Testis (tissue), 2 donors: ENCODE measurements at regions not wholly inside any gene's neighbourhood (a gene's known extent, or its start where the extent isn't known, plus 50 kb on each side); places are given as distances from the start of the nearest gene placed in this dataset.
"Not testable (repeated sequence)": the region's sequence is repeated elsewhere in the genome, so short reads cannot be mapped to it uniquely, and the experiment has no call there.

Source experiments
- DNase-seq: peaks from one replicate; pipeline ENCODE4 v3.0.0-alpha.2; 2019
- H3K27ac ChIP-seq, 2 donors: fragments of 200-600 bp; sonication (generic); one replicate each; pipeline ENCODE4 v1.5.1; 2019
- H3K27me3 ChIP-seq: fragments of 200-600 bp; sonication (generic); one replicate; pipeline ENCODE4 v1.5.1; 2019
- H3K36me3 ChIP-seq: fragments of 200-600 bp; sonication (generic); one replicate; pipeline ENCODE4 v1.5.1; 2017; ENCODE audit warnings: low read depth; ENCODE audit errors: missing control alignments
- H3K4me1 ChIP-seq: fragments of 200-600 bp; sonication (generic); one replicate; pipeline ENCODE4 v1.5.1; 2019
- H3K4me3 ChIP-seq, 2 donors: fragments of 200-600 bp; sonication (generic); one replicate each; pipeline ENCODE4 v1.5.1; 2017 to 2019
- H3K9me3 ChIP-seq: fragments of 200-600 bp; sonication (generic); one replicate; pipeline ENCODE4 v1.5.1; 2017
- POLR2A ChIP-seq: fragments of 450-650 bp; IDR thresholded peaks from one replicate; pipeline ENCODE4 v1.6.1; 2017; ENCODE audit warnings: antibody characterized with exemption, mild to moderate bottlenecking, moderate library complexity
- WGBS, 2 donors: methylation state at CpG; one replicate each; pipeline ENCODE4 v1.1.5; 2018; 5-methylcytosine and 5-hydroxymethylcytosine counted together
- intact Hi-C: fragments of 100-400 bp; cut with DNase I; formaldehyde crosslinking; loops from one replicate; pipeline ENCODE4 v1.15.1; 2023; ENCODE audit warnings: low total_unique reads
- TF ChIP-seq, protein P1 (sequence below), 3 experiments: fragments of 450-650 bp in 2 of 3; fragments of 200-600 bp in 1 of 3; sonication (generic) in 1 of 3; IDR thresholded peaks; one replicate each; pipeline ENCODE4 v1.5.1; 2016 to 2019; ENCODE audit warnings: antibody characterized with exemption in 3 of 3, mild to moderate bottlenecking in 2 of 3, moderate library complexity in 1 of 3

DNA sequence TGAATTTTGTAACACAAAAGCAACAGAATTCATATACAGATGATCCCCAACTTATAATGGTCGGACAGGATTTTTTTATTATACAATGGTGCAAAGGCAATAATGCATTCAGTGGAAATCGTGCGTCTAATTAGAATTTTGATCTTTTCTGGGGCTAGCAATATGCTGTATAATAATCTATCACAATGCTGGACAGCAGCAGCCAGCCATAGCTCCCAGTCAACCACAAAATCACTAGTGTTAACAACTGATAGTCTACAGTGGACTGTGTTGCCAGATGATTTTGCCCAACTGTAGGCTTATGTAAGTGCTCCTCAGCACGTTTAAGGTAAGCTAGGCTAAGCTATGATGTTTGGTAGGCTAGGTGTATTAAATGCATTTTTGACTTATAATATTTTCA lies 399.0 kb upstream of the SLC39A10 start:
- H3K27ac ChIP-seq = no peak overlapping the region
- H3K4me3 ChIP-seq = no peak overlapping the region
- intact Hi-C loops = no loop called here
- no peaks in the 10 kb centered on the region for H3K27me3 ChIP-seq
- H3K36me3 ChIP-seq = no peaks in the 10 kb centered on the region
- no peaks in the 10 kb centered on the region for H3K9me3 ChIP-seq
- TF ChIP-seq, protein P1, sequence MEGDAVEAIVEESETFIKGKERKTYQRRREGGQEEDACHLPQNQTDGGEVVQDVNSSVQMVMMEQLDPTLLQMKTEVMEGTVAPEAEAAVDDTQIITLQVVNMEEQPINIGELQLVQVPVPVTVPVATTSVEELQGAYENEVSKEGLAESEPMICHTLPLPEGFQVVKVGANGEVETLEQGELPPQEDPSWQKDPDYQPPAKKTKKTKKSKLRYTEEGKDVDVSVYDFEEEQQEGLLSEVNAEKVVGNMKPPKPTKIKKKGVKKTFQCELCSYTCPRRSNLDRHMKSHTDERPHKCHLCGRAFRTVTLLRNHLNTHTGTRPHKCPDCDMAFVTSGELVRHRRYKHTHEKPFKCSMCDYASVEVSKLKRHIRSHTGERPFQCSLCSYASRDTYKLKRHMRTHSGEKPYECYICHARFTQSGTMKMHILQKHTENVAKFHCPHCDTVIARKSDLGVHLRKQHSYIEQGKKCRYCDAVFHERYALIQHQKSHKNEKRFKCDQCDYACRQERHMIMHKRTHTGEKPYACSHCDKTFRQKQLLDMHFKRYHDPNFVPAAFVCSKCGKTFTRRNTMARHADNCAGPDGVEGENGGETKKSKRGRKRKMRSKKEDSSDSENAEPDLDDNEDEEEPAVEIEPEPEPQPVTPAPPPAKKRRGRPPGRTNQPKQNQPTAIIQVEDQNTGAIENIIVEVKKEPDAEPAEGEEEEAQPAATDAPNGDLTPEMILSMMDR (IDR thresholded peaks at IDR 0.05) = no peak
- TF ChIP-seq POLR2A = no peak
- H3K4me1 ChIP-seq = no peaks in the 10 kb centered on the region
- no peak for DNase-seq
- 89 to 93% methylated on average over 4 of the region's 4 CpGs for WGBS, 2 donors

DNA sequence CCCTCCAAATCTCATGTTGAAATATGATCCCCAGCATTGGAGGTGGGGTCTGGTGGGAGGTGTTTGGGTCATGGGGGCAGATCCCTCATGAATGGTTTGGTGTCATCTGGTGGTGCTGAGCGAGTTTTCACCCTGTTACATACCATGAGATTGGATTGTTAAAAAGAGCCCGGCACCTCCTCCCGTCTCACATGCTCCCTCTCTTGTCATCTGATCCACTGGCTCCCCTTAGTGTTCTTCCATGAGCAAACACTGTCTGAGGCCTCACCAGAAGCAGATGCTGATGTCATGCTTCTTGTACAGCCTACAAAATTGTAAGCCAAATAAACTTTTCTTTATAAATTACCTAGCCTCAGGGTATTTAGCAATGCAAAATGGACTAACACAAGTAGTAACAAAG lies 405.0 kb upstream of the SLC39A10 start:
- H3K27ac ChIP-seq = no peak overlapping the region
- intact Hi-C loops = no loop called here
- TF ChIP-seq POLR2A = no peak
- TF ChIP-seq, protein P1 (IDR thresholded peaks at IDR 0.05) = no peak
- H3K27me3 ChIP-seq = no peaks in the 10 kb centered on the region
- no peaks in the 10 kb centered on the region for H3K4me1 ChIP-seq
- H3K4me3 ChIP-seq = no peak overlapping the region
- no peaks in the 10 kb centered on the region for H3K9me3 ChIP-seq
- 71 to 79% methylated on average over 3 of the region's 3 CpGs for WGBS, 2 donors
- H3K36me3 ChIP-seq = no peaks in the 10 kb centered on the region
- no peak for DNase-seq

DNA sequence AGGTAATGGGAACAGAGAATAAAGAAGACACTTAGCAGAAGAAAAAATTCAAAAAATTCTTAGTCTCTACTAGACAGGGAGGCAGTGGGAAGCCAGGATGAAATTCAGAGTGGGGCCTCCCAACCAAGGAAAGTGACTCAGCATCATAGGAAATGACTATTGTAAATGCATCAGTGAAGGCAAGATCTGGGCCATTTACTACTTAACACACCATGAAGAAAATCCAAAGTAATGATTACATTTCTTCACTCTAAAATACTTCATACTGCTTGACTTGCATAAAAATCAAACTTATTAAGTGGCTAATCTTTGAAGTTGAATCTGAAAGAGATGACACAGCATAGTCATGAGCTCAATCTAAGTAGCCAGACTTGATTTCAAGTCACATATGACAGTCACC lies 405.8 kb upstream of the SLC39A10 start:
- H3K27ac ChIP-seq = no peak overlapping the region
- no peaks in the 10 kb centered on the region for H3K27me3 ChIP-seq
- TF ChIP-seq, protein P1 (IDR thresholded peaks at IDR 0.05) = no peak
- intact Hi-C loops = no loop called here
- H3K36me3 ChIP-seq = no peaks in the 10 kb centered on the region
- no peak overlapping the region for H3K4me3 ChIP-seq
- H3K4me1 ChIP-seq = no peaks in the 10 kb centered on the region
- DNase-seq = no peak
- H3K9me3 ChIP-seq = no peaks in the 10 kb centered on the region

DNA sequence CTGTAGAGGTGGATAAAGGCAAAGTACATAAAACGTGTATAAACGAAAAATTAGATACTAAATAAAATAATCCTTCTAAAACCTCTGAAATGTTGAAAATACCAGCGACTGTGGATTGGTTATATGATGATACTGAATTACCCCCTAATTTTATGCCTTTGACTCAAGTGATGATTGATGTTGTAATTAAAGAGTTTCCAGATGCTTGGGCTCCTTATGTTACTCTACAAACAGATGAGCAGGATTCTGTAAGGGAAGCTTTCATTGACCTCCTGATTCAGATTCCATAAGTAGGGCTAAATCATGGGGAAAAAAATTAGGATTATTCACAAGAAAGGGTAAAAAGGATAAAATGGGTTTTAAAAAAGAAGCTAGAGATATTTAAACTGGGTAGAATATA lies 418.2 kb upstream of the SLC39A10 start:
- no peaks in the 10 kb centered on the region for H3K4me1 ChIP-seq
- no peaks in the 10 kb centered on the region for H3K27me3 ChIP-seq
- H3K4me3 ChIP-seq = no peak overlapping the region
- H3K27ac ChIP-seq = no peak overlapping the region
- H3K9me3 ChIP-seq = no peaks in the 10 kb centered on the region
- intact Hi-C loops = no loop called here
- 77 to 85% methylated on average over 3 of the region's 3 CpGs for WGBS, 2 donors
- no peak for DNase-seq
- TF ChIP-seq, protein P1 (IDR thresholded peaks at IDR 0.05) = no peak
- no peak for TF ChIP-seq POLR2A
- H3K36me3 ChIP-seq = no peaks in the 10 kb centered on the region

DNA sequence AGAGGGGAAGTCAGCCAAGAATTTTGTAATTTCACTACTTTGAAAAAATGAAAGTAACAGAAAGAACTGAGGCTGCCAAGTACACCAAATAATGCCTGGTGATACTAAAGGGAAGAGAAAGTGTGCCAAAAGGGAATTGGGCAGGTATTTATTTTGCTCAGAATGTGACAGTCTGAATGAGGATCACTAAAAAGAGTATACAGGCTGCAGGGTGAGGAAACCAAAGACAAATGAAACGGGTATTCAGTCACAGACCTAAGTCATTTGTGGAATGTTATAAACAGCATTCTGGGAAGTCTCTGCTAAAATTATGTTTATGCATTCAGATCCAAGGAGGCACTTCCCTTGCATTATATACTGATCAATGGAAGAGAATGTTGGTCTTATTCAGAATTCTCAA lies 418.6 kb upstream of the SLC39A10 start:
- no peak for TF ChIP-seq POLR2A
- TF ChIP-seq, protein P1 (IDR thresholded peaks at IDR 0.05) = no peak
- intact Hi-C loops = no loop called here
- no peak overlapping the region for H3K4me3 ChIP-seq
- H3K27ac ChIP-seq = no peak overlapping the region
- no peak for DNase-seq
- no peaks in the 10 kb centered on the region for H3K36me3 ChIP-seq
- 52 to 59% methylated on average over 1 of the region's 1 CpG for WGBS, 2 donors
- no peaks in the 10 kb centered on the region for H3K9me3 ChIP-seq
- H3K4me1 ChIP-seq = no peaks in the 10 kb centered on the region
- no peaks in the 10 kb centered on the region for H3K27me3 ChIP-seq

DNA sequence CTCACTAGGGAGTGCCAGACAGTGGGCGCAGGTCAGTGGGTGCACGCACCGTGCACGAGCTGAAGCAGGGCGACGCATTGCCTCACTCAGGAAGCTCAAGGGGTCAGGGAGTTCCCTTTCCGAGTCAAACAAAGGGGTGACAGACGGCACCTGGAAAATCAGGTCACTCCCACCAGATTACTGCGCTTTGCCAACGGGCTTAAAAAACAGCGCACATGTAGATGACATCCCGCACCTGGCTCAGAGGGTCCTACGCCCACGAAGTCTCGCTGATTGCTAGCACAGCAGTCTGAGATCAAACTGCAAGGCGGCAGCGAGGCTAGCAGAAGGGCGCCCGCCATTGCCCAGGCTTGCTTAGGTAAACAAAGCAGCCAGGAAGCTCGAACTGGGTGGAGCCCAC lies 428.5 kb upstream of the SLC39A10 start:
- 95 to 96% methylated on average over 17 to 20 of the region's 20 CpGs for WGBS, 2 donors
- intact Hi-C loops = not testable (repeated sequence)

More for the DNA sequence above, 428.5 kb upstream of the SLC39A10 start:
- not testable (repeated sequence) for H3K4me1 ChIP-seq, H3K36me3 ChIP-seq, H3K4me3 ChIP-seq, H3K27me3 ChIP-seq, H3K27ac ChIP-seq, DNase-seq, H3K9me3 ChIP-seq
